ENCODE measurements at regions not wholly inside any gene's neighbourhood (a gene's known extent, or its start where the extent isn't known, plus 50 kb on each side); places are given as distances from the start of the nearest gene placed in this dataset.

- TF ChIP-seq SIN3A (IDR thresholded peaks at IDR 0.05; ENCODE audit: borderline replicate concordance, low read depth, low read length) = no peak
- no peak for TF ChIP-seq YY1 (IDR thresholded peaks at IDR 0.05; ENCODE audit: low read depth)
- TF ChIP-seq, protein P1, sequence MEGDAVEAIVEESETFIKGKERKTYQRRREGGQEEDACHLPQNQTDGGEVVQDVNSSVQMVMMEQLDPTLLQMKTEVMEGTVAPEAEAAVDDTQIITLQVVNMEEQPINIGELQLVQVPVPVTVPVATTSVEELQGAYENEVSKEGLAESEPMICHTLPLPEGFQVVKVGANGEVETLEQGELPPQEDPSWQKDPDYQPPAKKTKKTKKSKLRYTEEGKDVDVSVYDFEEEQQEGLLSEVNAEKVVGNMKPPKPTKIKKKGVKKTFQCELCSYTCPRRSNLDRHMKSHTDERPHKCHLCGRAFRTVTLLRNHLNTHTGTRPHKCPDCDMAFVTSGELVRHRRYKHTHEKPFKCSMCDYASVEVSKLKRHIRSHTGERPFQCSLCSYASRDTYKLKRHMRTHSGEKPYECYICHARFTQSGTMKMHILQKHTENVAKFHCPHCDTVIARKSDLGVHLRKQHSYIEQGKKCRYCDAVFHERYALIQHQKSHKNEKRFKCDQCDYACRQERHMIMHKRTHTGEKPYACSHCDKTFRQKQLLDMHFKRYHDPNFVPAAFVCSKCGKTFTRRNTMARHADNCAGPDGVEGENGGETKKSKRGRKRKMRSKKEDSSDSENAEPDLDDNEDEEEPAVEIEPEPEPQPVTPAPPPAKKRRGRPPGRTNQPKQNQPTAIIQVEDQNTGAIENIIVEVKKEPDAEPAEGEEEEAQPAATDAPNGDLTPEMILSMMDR (IDR thresholded peaks at IDR 0.05) = no peak
- no peak for TF ChIP-seq POLR2AphosphoS5 (IDR thresholded peaks at IDR 0.05; ENCODE audit: low read depth, low read length)
- TF ChIP-seq PBX3 (IDR thresholded peaks at IDR 0.05) = no peak
Observed at GRCh38 chr5:3180636-3181035, 415.0 kb upstream of the IRX1 start.
